ENCODE measurements at regions not wholly inside any gene's neighbourhood (a gene's known extent, or its start where the extent isn't known, plus 50 kb on each side); places are given as distances from the start of the nearest gene placed in this dataset.
"Not testable (repeated sequence)": the region's sequence is repeated elsewhere in the genome, so short reads cannot be mapped to it uniquely, and the experiment has no call there.

GRCh38 chr1:29798699-29799566 lies 562.6 kb downstream of the PTPRU start:
- 81% methylated on average over 13 of the region's 13 CpGs for WGBS
- no peaks in the 10 kb centered on the region for H3K4me1 ChIP-seq (ENCODE audit: control insufficient read depth in 4 of 4, insufficient read depth in 4 of 4, low read length in 3 of 4)
- no peak overlapping the region for H3K4me3 ChIP-seq (ENCODE audit: low read depth in 1 of 3, low read length in 3 of 3)
- peaks cover 0 to 6% (median 0%) of the 10 kb centered on the region in 4 donors for H3K27me3 ChIP-seq (ENCODE audit: control insufficient read depth in 4 of 4, insufficient read depth in 4 of 4, low read length in 3 of 4)
- H3K27ac ChIP-seq (ENCODE audit: low read depth in 1 of 2, low read length in 2 of 2), result no peak overlapping the region
- no peak for DNase-seq (ENCODE audit: low spot score)
- peaks cover 0 to 4% (median 0%) of the 10 kb centered on the region in 4 donors for H3K9me3 ChIP-seq (ENCODE audit: control insufficient read depth in 4 of 4, low read length in 3 of 4)
- H3K36me3 ChIP-seq (ENCODE audit: control insufficient read depth in 4 of 4, insufficient read depth in 3 of 4, low read depth in 1 of 4, low read length in 3 of 4), result no peaks in the 10 kb centered on the region
- H3K9ac ChIP-seq (ENCODE audit: low read depth in 1 of 2, low read length in 2 of 2), result no peak overlapping the region
- no peak for TF ChIP-seq YY1 (IDR thresholded peaks at IDR 0.05)

GRCh38 chr1:29797125-29797524 lies 560.8 kb downstream of the PTPRU start:
- not testable (repeated sequence) for H3K9me3 ChIP-seq (ENCODE audit: control insufficient read depth in 4 of 4, low read length in 3 of 4); DNase-seq (ENCODE audit: low spot score); H3K9ac ChIP-seq (ENCODE audit: low read depth in 1 of 2, low read length in 2 of 2); H3K4me3 ChIP-seq (ENCODE audit: low read depth in 1 of 3, low read length in 3 of 3); H3K36me3 ChIP-seq (ENCODE audit: control insufficient read depth in 4 of 4, insufficient read depth in 3 of 4, low read depth in 1 of 4, low read length in 3 of 4); H3K27me3 ChIP-seq (ENCODE audit: control insufficient read depth in 4 of 4, insufficient read depth in 4 of 4, low read length in 3 of 4); H3K27ac ChIP-seq (ENCODE audit: low read depth in 1 of 2, low read length in 2 of 2); H3K4me1 ChIP-seq (ENCODE audit: control insufficient read depth in 4 of 4, insufficient read depth in 4 of 4, low read length in 3 of 4)
- WGBS, result 94% methylated on average over 1 of the region's 1 CpG

- H3K9me3 ChIP-seq (ENCODE audit: control insufficient read depth in 4 of 4, low read length in 3 of 4); H3K27ac ChIP-seq (ENCODE audit: low read depth in 1 of 2, low read length in 2 of 2); H3K4me3 ChIP-seq (ENCODE audit: low read depth in 1 of 3, low read length in 3 of 3); H3K9ac ChIP-seq (ENCODE audit: low read depth in 1 of 2, low read length in 2 of 2); DNase-seq (ENCODE audit: low spot score); H3K4me1 ChIP-seq (ENCODE audit: control insufficient read depth in 4 of 4, insufficient read depth in 4 of 4, low read length in 3 of 4); H3K36me3 ChIP-seq (ENCODE audit: control insufficient read depth in 4 of 4, insufficient read depth in 3 of 4, low read depth in 1 of 4, low read length in 3 of 4); H3K27me3 ChIP-seq (ENCODE audit: control insufficient read depth in 4 of 4, insufficient read depth in 4 of 4, low read length in 3 of 4): not testable (repeated sequence)
- 75% methylated on average over 2 of the region's 2 CpGs for WGBS
These were observed 559.6 kb downstream of the PTPRU start for GRCh38 chr1:29795965-29796364.

- Histone ChIP-seq H3K9me3 (ENCODE audit: control insufficient read depth in 4 of 4, low read length in 3 of 4) (peaks cover 0 to 4% (median 0%) of the 10 kb centered on the region in 4 donors), H3K36me3 (ENCODE audit: control insufficient read depth in 4 of 4, insufficient read depth in 3 of 4, low read depth in 1 of 4, low read length in 3 of 4) (no peaks in the 10 kb centered on the region), H3K4me1 (ENCODE audit: control insufficient read depth in 4 of 4, insufficient read depth in 4 of 4, low read length in 3 of 4) (no peaks in the 10 kb centered on the region), H3K9ac (ENCODE audit: low read depth in 1 of 2, low read length in 2 of 2) (no peak overlapping the region), H3K4me3 (ENCODE audit: low read depth in 1 of 3, low read length in 3 of 3) (no peak overlapping the region), H3K27me3 (ENCODE audit: control insufficient read depth in 4 of 4, insufficient read depth in 4 of 4, low read length in 3 of 4) (no peaks in the 10 kb centered on the region), H3K27ac (ENCODE audit: low read depth in 1 of 2, low read length in 2 of 2) (no peak overlapping the region)
- WGBS, result 79% methylated on average over 8 of the region's 8 CpGs
- no peak for DNase-seq (ENCODE audit: low spot score)
- TF ChIP-seq TAF1 (conservative IDR thresholded peaks at IDR 0.05), result no peak
- TF ChIP-seq GABPA (IDR thresholded peaks at IDR 0.05 in 1 of 2, conservative IDR thresholded peaks at IDR 0.05 in 1 of 2), result no peak
- TF ChIP-seq NR2F2 (IDR thresholded peaks at IDR 0.05), result no peak
- no peak for TF ChIP-seq MAX (IDR thresholded peaks at IDR 0.05)
- no peak for TF ChIP-seq HNF4G (IDR thresholded peaks at IDR 0.05)
- TF ChIP-seq SP1 (IDR thresholded peaks at IDR 0.05), result no peak
- no peak for TF ChIP-seq FOXA1 (IDR thresholded peaks at IDR 0.05)
- no peak for TF ChIP-seq ATF3 (IDR thresholded peaks at IDR 0.05)
- TF ChIP-seq JUND (IDR thresholded peaks at IDR 0.05), result no peak
- TF ChIP-seq FOXA2 (IDR thresholded peaks at IDR 0.05), result no peak
- no peak for TF ChIP-seq YY1 (IDR thresholded peaks at IDR 0.05)
- TF ChIP-seq CTCF (IDR thresholded peaks at IDR 0.05; ENCODE audit: low read depth, low read length, missing input control), result no peak
- no peak for TF ChIP-seq RAD21 (IDR thresholded peaks at IDR 0.05)
- no peak for TF ChIP-seq REST (IDR thresholded peaks at IDR 0.05)
These were observed 557.5 kb downstream of the PTPRU start for GRCh38 chr1:29793653-29794348.
